Cardiac fibroblast (primary cell): ENCODE measurements at regions not wholly inside any gene's neighbourhood (a gene's known extent, or its start where the extent isn't known, plus 50 kb on each side); places are given as distances from the start of the nearest gene placed in this dataset.

Experiments
- DNase-seq, 2 donors: peaks; one replicate each; pipeline versions ENCODE4 v3.0.0 to v3.0.0-alpha.2; 2010; ENCODE audit warnings: low read depth in 2 of 2
- H3K4me3 ChIP-seq, 2 donors: replicated peaks in 1 of 2; 1 replicate in 1 of 2; 2 replicates in 1 of 2; pipeline ENCODE4 v1.5.1; 2011; ENCODE audit warnings: low read depth in 2 of 2, low read length in 2 of 2, mild to moderate bottlenecking in 2 of 2, moderate library complexity in 1 of 2
- TF ChIP-seq, protein P1 (sequence below): IDR thresholded peaks from one replicate; pipeline ENCODE4 v1.5.1; 2011; ENCODE audit warnings: low read depth, mild to moderate bottlenecking, low read length, inconsistent platforms

DNA sequence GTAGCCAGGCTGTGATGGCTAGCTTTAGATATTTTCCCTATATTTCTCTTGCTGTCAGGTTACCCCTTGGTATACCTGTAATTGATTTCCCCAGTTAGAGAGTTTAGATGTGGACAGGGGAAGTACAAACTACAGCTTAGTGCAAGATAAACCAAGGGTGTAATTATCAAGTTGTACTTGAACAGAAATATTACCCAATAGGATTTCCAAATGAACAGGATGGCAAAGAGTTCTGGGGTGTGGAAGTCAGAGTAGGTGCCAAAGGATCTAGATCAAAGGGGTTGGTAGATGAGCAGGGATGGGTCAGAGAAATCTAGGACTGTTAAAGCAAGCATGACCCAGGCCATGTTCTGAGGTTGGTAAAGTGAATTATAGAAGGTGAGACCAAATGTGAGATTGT is 585.2 kb downstream of the CCDC85A start:
- DNase-seq = no peak
- H3K4me3 ChIP-seq = no peak overlapping the region
- TF ChIP-seq, protein P1, sequence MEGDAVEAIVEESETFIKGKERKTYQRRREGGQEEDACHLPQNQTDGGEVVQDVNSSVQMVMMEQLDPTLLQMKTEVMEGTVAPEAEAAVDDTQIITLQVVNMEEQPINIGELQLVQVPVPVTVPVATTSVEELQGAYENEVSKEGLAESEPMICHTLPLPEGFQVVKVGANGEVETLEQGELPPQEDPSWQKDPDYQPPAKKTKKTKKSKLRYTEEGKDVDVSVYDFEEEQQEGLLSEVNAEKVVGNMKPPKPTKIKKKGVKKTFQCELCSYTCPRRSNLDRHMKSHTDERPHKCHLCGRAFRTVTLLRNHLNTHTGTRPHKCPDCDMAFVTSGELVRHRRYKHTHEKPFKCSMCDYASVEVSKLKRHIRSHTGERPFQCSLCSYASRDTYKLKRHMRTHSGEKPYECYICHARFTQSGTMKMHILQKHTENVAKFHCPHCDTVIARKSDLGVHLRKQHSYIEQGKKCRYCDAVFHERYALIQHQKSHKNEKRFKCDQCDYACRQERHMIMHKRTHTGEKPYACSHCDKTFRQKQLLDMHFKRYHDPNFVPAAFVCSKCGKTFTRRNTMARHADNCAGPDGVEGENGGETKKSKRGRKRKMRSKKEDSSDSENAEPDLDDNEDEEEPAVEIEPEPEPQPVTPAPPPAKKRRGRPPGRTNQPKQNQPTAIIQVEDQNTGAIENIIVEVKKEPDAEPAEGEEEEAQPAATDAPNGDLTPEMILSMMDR = no peak

DNA sequence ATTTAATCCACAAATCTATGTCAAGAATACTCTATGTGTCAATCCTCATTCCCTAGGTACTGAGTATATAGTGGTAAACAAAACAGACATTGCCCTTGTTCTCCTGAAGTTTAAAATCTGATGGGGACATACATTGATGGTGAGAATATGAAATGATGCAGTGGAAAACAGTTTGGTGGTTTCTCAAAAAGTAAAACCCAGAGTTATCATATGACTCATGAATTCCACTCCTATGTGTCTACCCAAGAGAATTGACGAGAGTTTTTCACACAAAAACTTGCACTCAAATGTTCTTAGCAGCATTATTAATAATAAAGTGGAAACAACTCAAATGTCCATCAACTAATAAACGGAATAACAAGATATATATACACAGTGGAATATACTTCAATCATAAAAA is 586.7 kb downstream of the CCDC85A start:
- TF ChIP-seq, protein P1 = no peak
- peak; percentile 27 to 77 for DNase-seq

DNA sequence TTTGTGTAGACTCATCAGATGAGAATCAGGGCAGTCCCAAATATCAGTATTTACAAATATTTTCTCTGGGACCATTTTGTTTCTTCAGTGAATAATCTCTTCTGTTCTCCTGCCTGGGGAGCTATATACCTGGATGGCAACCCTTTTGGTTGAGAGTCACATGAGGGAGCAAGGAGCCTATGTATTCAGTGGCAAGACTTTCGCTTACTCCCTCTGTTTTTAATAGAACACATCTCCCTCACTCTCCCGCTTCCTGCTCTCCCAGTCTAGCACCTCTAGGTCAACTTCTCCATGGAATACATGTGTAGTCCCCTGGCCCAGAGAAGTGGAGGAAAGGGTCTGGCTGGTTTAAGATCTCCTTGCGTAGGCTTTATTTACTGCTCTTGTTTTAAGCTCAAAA is 600.3 kb downstream of the CCDC85A start:
- TF ChIP-seq, protein P1 = no peak
- DNase-seq = no peak
- no peak overlapping the region for H3K4me3 ChIP-seq

More for the DNA sequence above, 586.7 kb downstream of the CCDC85A start:
- H3K4me3 ChIP-seq = no peak overlapping the region

DNA sequence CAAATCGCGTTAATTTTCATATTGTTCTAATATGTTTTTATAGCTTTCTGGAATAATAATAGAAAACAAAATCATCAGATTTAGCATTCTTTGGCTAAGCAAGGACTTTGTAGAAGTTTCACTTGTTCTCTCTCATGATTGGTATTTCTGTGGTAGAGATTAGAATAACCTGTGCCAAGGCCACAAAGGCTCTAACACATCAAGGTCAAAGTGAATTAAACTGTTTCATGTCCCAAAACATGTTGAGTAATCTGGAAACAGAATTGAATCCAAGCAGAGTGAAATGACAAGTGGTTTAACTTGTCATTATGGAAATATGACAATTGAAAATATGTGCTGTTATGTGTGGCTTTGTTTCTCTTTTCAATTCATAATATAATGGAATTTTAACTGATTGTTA is 617.4 kb downstream of the CCDC85A start:
- TF ChIP-seq, protein P1 = no peak
- no peak overlapping the region for H3K4me3 ChIP-seq
- DNase-seq = no peak

DNA sequence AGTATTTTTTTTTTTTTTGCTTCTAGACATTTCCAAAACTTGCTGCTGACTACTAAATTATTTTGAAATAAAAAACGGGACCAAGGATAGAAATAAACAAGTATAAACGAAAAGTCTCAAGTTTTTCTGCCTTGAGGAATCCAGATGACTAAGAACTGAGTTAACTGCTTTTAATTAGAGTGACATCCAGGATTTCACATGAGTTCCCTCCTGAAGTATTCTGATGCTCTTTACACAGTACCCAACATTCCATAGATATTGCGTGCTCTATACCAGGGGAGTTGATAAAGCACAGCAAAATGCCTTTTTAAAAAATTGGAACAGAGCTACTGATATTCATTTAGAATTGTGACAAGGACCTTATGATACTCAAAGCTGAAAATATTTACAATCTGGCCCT is 618.0 kb downstream of the CCDC85A start:
- TF ChIP-seq, protein P1 = no peak
- peak in 1 of 2 donors; percentile 36 for DNase-seq
- no peak overlapping the region for H3K4me3 ChIP-seq

DNA sequence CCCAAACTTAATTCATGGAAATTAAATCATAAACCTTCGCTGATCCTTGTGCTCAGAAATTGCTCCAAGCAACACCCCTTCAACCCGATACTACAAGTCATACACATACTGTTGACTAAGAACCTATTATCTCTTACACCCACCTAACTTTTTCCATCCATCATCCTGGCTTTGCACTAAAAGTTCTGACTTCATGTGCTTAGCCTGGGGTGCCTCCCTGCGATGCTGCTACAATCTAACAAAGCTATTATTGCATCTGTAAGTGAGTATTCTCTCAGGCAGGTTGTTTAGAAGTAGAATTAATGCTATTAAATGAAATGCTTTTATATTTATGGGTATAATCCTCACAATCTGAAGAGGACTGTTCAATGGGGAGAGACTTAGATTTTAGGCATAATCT is 619.8 kb downstream of the CCDC85A start:
- no peak overlapping the region for H3K4me3 ChIP-seq
- TF ChIP-seq, protein P1 = no peak
- DNase-seq = no peak

DNA sequence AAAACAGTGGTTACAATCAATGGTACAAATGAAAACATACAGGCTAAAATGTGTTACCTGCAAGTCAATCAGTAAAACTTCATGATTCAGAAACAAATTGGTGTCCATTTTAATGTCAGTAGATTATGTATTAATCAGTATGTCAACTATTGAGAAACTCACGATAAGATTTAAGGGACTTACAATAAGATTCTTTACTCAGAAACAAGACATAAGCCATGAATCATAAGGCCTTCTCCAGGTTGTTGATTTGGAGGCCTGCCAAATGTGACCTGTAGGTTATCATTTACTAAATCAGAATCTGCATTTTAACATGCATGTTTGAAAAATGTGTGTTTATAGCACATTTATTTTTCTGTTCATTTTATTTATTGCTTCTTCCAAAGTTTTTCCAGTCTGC is 623.1 kb downstream of the CCDC85A start:
- DNase-seq = no peak
- H3K4me3 ChIP-seq = no peak overlapping the region
- TF ChIP-seq, protein P1 = no peak
